Neural progenitor cell (in vitro differentiated cells): ENCODE measurements at regions not wholly inside any gene's neighbourhood (a gene's known extent, or its start where the extent isn't known, plus 50 kb on each side); places are given as distances from the start of the nearest gene placed in this dataset.

ENCODE experiments used
- DNase-seq: peaks from one replicate; pipeline ENCODE4 v3.0.0-alpha.2; 2016; ENCODE audit warnings: low spot score
- H2AFZ ChIP-seq: fragments of 200-600 bp; sonication (generic); replicated peaks from 2 replicates; pipeline ENCODE4 v1.6.1; 2016; ENCODE audit warnings: antibody characterized with exemption
- H3F3A ChIP-seq: fragments of 200-600 bp; sonication (generic); 2 replicates; pipeline ENCODE4 v1.6.1; 2016; ENCODE audit warnings: antibody characterized with exemption, low read depth
- H3K27ac ChIP-seq: fragments of 200-600 bp; sonication (generic); 2 replicates; pipeline ENCODE4 v1.5.1; 2016; ENCODE audit warnings: mild to moderate bottlenecking
- H3K27me3 ChIP-seq: fragments of 200-600 bp; sonication (generic); 2 replicates; pipeline ENCODE4 v1.6.1; 2016; ENCODE audit warnings: mild to moderate bottlenecking, moderate library complexity
- H3K36me3 ChIP-seq: fragments of 200-600 bp; sonication (generic); 2 replicates; pipeline ENCODE4 v1.5.1; 2016
- H3K4me1 ChIP-seq: fragments of 200-600 bp; sonication (generic); 2 replicates; pipeline ENCODE4 v1.6.1; 2016; ENCODE audit warnings: mixed run types
- H3K4me2 ChIP-seq: fragments of 200-600 bp; sonication (generic); 2 replicates; pipeline ENCODE4 v1.6.1; 2016
- H3K4me3 ChIP-seq: fragments of 200-600 bp; sonication (generic); 2 replicates; pipeline ENCODE4 v1.5.1; 2016
- H3K79me2 ChIP-seq: fragments of 200-600 bp; sonication (generic); 2 replicates; pipeline ENCODE4 v1.6.1; 2016; ENCODE audit warnings: low read depth
- H3K9ac ChIP-seq: fragments of 200-600 bp; sonication (generic); 2 replicates; pipeline ENCODE4 v1.6.1; 2016
- H3K9me3 ChIP-seq: fragments of 200-600 bp; sonication (generic); 2 replicates; pipeline ENCODE4 v1.5.1; 2016; ENCODE audit warnings: low read depth
- H4K20me1 ChIP-seq: fragments of 200-600 bp; sonication (generic); 2 replicates; pipeline ENCODE4 v1.6.1; 2016; ENCODE audit warnings: low read depth
- H3K27ac Mint-ChIP-seq: 3 replicates; pipeline ENCODE4 v1.8.0; 2021; ENCODE audit warnings: mixed read lengths
- H3K27me3 Mint-ChIP-seq: 2 replicates; pipeline ENCODE4 v1.8.0; 2022; ENCODE audit warnings: low read depth, mild to moderate bottlenecking, inconsistent platforms, moderate library complexity, mixed read lengths; ENCODE audit not compliant: insufficient read depth
- H3K36me3 Mint-ChIP-seq: 3 replicates; pipeline ENCODE4 v1.8.0; 2021; ENCODE audit warnings: mixed read lengths
- H3K4me1 Mint-ChIP-seq: 3 replicates; pipeline ENCODE4 v1.8.0; 2021; ENCODE audit warnings: mixed read lengths
- H3K4me3 Mint-ChIP-seq: 3 replicates; pipeline ENCODE4 v1.8.0; 2021; ENCODE audit warnings: mild to moderate bottlenecking, moderate library complexity, mixed read lengths
- H3K9me3 Mint-ChIP-seq: 3 replicates; pipeline ENCODE4 v1.8.0; 2020; ENCODE audit warnings: mixed read lengths
- EZH2 ChIP-seq: fragments of 200-600 bp; sonication (generic); IDR thresholded peaks from 2 replicates; pipeline ENCODE4 v1.6.1; 2017; ENCODE audit warnings: antibody characterized with exemption, mild to moderate bottlenecking, moderate library complexity
- EZH2phosphoT487 ChIP-seq: fragments of 200-600 bp; sonication (generic); IDR thresholded peaks from 2 replicates; pipeline ENCODE4 v1.6.1; 2017; ENCODE audit warnings: antibody characterized with exemption
- TF ChIP-seq, protein P1 (sequence below): fragments of 200-600 bp; sonication (generic); IDR thresholded peaks from 2 replicates; pipeline ENCODE4 v1.5.1; 2017; ENCODE audit warnings: antibody characterized with exemption, mild to moderate bottlenecking

DNA sequence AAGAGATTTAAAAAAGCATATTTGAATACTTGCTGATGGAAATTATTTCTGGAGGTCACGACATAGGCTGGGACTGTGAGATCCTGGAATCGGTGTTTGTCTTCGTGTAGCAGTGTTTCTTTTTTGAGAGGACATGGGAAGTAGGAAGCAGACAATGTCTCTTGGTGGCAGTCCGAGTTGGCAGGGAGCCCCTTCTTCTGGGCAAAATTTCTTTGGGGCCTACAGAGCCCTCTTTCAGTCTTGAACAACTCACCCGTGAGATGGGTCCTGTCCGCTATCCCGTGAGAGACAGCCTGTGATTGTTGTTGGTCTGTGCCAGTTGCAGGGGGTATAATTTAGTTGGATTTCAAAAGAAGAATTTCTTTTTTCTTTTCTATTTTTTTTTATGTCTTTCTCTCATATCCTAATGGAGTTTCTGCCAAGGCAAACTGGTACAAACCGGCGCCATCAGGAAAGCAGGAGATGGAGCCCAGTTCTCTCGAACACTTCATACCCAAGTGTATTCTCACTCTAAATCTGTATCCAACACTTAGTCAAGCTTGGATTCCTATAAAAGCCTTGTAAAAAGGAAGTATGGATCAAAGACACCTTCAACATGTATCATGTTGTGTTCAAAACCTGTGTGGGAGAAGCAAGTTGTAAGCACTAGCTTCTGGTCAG, 785.1 kb downstream of the MAFB start:
- H3K4me3 ChIP-seq: no peak overlapping the region
- H3K9me3 Mint-ChIP-seq: no peaks in the 10 kb centered on the region
- no peak overlapping the region for H3K27ac ChIP-seq

DNA sequence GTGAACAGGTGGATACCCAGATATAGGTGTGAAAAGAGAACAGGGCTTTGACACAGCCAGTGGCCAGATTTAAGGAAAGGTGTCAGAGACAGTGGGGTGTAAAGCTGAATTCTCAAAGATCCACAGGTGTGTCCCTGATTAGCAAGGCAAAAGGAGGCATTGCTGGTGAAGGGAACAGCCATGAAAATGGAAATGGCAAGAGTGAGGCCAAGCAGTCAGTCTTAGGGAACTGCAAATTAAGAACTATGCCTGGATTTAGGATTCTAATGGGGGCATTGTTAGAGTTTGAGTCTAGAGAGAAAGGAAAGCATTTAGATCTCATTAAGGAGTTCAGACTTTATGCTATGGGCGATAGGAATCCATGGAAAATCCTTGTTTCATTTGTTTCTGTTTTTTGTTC, 789.2 kb downstream of the MAFB start:
- Mint-ChIP-seq H3K27me3 (peaks cover 3% of the 10 kb centered on the region), H3K4me1 (no peaks in the 10 kb centered on the region), H3K27ac (no peak overlapping the region), H3K4me3 (no peak overlapping the region), H3K9me3 (no peaks in the 10 kb centered on the region), H3K36me3 (no peaks in the 10 kb centered on the region)
- H3K9ac ChIP-seq: no peak overlapping the region
- H3K4me3 ChIP-seq: no peak overlapping the region
- H3K4me1 ChIP-seq: peaks cover 3% of the 10 kb centered on the region
- no peak for DNase-seq
- H3K27ac ChIP-seq: no peak overlapping the region
- H3F3A ChIP-seq: no peaks in the 10 kb centered on the region
- H3K79me2 ChIP-seq: no peaks in the 10 kb centered on the region
- no peak overlapping the region for H2AFZ ChIP-seq
- no peaks in the 10 kb centered on the region for H4K20me1 ChIP-seq
- H3K36me3 ChIP-seq: no peaks in the 10 kb centered on the region
- H3K4me2 ChIP-seq: no peak overlapping the region
- TF ChIP-seq, protein P1, sequence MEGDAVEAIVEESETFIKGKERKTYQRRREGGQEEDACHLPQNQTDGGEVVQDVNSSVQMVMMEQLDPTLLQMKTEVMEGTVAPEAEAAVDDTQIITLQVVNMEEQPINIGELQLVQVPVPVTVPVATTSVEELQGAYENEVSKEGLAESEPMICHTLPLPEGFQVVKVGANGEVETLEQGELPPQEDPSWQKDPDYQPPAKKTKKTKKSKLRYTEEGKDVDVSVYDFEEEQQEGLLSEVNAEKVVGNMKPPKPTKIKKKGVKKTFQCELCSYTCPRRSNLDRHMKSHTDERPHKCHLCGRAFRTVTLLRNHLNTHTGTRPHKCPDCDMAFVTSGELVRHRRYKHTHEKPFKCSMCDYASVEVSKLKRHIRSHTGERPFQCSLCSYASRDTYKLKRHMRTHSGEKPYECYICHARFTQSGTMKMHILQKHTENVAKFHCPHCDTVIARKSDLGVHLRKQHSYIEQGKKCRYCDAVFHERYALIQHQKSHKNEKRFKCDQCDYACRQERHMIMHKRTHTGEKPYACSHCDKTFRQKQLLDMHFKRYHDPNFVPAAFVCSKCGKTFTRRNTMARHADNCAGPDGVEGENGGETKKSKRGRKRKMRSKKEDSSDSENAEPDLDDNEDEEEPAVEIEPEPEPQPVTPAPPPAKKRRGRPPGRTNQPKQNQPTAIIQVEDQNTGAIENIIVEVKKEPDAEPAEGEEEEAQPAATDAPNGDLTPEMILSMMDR: no peak
- TF ChIP-seq EZH2phosphoT487 (no peak), EZH2 (no peak)
- H3K9me3 ChIP-seq: no peaks in the 10 kb centered on the region
- no peaks in the 10 kb centered on the region for H3K27me3 ChIP-seq

More for the DNA sequence above, 785.1 kb downstream of the MAFB start:
- H3K27me3 ChIP-seq: no peaks in the 10 kb centered on the region
- no peaks in the 10 kb centered on the region for H3F3A ChIP-seq
- no peak overlapping the region for H3K9ac ChIP-seq
- no peaks in the 10 kb centered on the region for H3K36me3 ChIP-seq
- TF ChIP-seq EZH2phosphoT487: no peak
- TF ChIP-seq EZH2: no peak
- TF ChIP-seq, protein P1: no peak
- H3K4me1 ChIP-seq: peaks cover 3% of the 10 kb centered on the region
- Mint-ChIP-seq H3K4me1 (no peaks in the 10 kb centered on the region), H3K27me3 (peaks cover 3% of the 10 kb centered on the region), H3K36me3 (no peaks in the 10 kb centered on the region), H3K27ac (no peak overlapping the region), H3K4me3 (no peak overlapping the region)
- H2AFZ ChIP-seq: no peak overlapping the region
- no peaks in the 10 kb centered on the region for H3K9me3 ChIP-seq
- H3K79me2 ChIP-seq: no peaks in the 10 kb centered on the region
- no peak for DNase-seq
- no peak overlapping the region for H3K4me2 ChIP-seq
- H4K20me1 ChIP-seq: no peaks in the 10 kb centered on the region

DNA sequence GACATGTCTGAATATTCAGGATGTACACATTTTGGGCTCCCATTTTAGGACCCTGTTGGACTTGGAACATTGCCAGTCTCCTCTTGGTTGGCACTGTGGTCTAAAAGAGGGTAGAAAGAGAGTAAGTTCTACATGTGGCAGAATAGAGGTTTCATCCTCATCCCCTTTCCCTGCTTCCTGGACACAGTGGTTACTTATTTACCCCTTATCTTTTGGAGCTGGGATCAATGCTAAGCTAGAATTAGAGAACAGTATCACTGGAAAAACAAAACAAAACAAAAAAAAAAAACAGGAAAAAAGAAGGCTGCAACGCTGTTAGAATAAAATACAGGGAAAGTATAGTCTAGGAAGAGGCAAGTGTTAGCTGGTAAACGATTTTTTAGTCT, 790.6 kb downstream of the MAFB start:
- Histone ChIP-seq H2AFZ (no peak overlapping the region), H3K9me3 (no peaks in the 10 kb centered on the region), H3K4me3 (no peak overlapping the region), H3K4me2 (no peak overlapping the region), H3K4me1 (peaks cover 3% of the 10 kb centered on the region), H3K79me2 (no peaks in the 10 kb centered on the region), H3K27me3 (no peaks in the 10 kb centered on the region), H3K36me3 (no peaks in the 10 kb centered on the region), H3K27ac (no peak overlapping the region), H3K9ac (no peak overlapping the region), H3F3A (no peaks in the 10 kb centered on the region), H4K20me1 (no peaks in the 10 kb centered on the region)
- H3K27me3 Mint-ChIP-seq: peaks cover 3% of the 10 kb centered on the region
- no peak for DNase-seq
- H3K4me1 Mint-ChIP-seq: no peaks in the 10 kb centered on the region
- H3K36me3 Mint-ChIP-seq: no peaks in the 10 kb centered on the region
- H3K27ac Mint-ChIP-seq: no peak overlapping the region
- H3K4me3 Mint-ChIP-seq: no peak overlapping the region
- H3K9me3 Mint-ChIP-seq: no peaks in the 10 kb centered on the region
- TF ChIP-seq EZH2phosphoT487: no peak
- no peak for TF ChIP-seq EZH2
- TF ChIP-seq, protein P1: no peak
